Neutrophil (primary cell): ENCODE measurements at regions not wholly inside any gene's neighbourhood (a gene's known extent, or its start where the extent isn't known, plus 50 kb on each side); places are given as distances from the start of the nearest gene placed in this dataset.
"Not testable (repeated sequence)": the region's sequence is repeated elsewhere in the genome, so short reads cannot be mapped to it uniquely, and the experiment has no call there.

ENCODE experiments used
- H3K27ac ChIP-seq: fragments of 200-600 bp; sonication (generic); 2 replicates; pipeline ENCODE4 v1.5.1; 2016; ENCODE audit warnings: mild to moderate bottlenecking, moderate library complexity
- H3K27me3 ChIP-seq: fragments of 200-600 bp; sonication (generic); 2 replicates; pipeline ENCODE4 v1.6.0; 2016; ENCODE audit warnings: mild to moderate bottlenecking
- H3K36me3 ChIP-seq: fragments of 200-600 bp; sonication (generic); 2 replicates; pipeline ENCODE4 v1.5.1; 2017
- H3K4me1 ChIP-seq, 2 experiments: fragments of 200-600 bp in 1 of 2; sonication (generic) in 1 of 2; 1 replicate in 1 of 2; 2 replicates in 1 of 2; pipeline versions ENCODE4 v1.5.1 to v1.6.1; 2013 to 2016; ENCODE audit warnings: low read depth in 1 of 2, low read length in 1 of 2, mild to moderate bottlenecking in 1 of 2, moderate library complexity in 1 of 2; ENCODE audit not compliant: control insufficient read depth in 1 of 2, insufficient read depth in 1 of 2
- H3K4me3 ChIP-seq, 2 experiments: fragments of 200-600 bp in 1 of 2; sonication (generic) in 1 of 2; 1 replicate in 1 of 2; 2 replicates in 1 of 2; pipeline ENCODE4 v1.5.1; 2013 to 2016; ENCODE audit warnings: low read depth in 1 of 2, low read length in 1 of 2, mild to moderate bottlenecking in 1 of 2, moderate library complexity in 1 of 2
- H3K9me3 ChIP-seq: fragments of 200-600 bp; sonication (generic); 2 replicates; pipeline ENCODE4 v1.5.1; 2016
- TF ChIP-seq, protein P1 (sequence below): fragments of 200-600 bp; sonication (generic); IDR thresholded peaks from 2 replicates; pipeline ENCODE4 v1.5.1; 2016; ENCODE audit warnings: antibody characterized with exemption

DNA sequence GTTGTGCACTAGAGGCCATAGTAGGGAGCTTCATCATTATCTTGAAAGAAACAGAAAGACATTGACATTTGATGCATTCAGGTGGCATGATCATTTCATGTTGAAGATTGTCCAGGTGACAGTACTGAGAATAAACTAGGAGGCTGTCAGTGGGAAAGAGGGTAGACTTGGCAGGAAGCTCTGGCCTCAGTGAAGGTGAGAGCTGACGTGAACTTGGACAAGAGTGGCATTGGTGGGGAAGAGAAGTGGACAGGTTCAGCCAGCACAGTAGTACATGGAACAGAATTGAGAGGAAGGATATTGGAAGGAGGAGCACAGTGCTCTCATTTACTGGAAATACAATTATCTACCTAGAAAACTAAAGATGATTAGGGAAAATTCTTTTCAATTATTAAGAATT, 245.2 kb downstream of the CYRIA start:
- TF ChIP-seq, protein P1, sequence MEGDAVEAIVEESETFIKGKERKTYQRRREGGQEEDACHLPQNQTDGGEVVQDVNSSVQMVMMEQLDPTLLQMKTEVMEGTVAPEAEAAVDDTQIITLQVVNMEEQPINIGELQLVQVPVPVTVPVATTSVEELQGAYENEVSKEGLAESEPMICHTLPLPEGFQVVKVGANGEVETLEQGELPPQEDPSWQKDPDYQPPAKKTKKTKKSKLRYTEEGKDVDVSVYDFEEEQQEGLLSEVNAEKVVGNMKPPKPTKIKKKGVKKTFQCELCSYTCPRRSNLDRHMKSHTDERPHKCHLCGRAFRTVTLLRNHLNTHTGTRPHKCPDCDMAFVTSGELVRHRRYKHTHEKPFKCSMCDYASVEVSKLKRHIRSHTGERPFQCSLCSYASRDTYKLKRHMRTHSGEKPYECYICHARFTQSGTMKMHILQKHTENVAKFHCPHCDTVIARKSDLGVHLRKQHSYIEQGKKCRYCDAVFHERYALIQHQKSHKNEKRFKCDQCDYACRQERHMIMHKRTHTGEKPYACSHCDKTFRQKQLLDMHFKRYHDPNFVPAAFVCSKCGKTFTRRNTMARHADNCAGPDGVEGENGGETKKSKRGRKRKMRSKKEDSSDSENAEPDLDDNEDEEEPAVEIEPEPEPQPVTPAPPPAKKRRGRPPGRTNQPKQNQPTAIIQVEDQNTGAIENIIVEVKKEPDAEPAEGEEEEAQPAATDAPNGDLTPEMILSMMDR: no peak

DNA sequence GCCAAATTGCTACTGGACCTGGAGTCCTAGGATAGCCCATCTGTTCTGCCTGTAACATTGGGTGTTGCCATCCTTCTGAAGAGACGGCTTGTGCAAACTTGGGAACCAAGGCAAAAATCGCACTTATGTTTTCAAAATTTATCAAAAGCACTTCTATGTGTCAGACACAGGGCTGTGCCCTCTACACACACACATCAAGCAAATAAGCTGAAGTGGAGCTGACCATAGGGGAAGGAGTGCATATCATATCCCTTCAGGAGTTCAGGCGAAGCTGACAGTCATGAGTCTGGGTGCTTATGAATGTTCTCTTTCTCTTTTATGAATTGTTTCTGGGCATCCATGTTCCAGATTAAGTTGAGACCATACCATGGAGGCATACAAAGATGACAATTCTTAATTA, 247.9 kb downstream of the CYRIA start:
- Histone ChIP-seq H3K9me3 (no peaks in the 10 kb centered on the region), H3K27ac (no peak overlapping the region), H3K27me3 (no peaks in the 10 kb centered on the region), H3K4me3 (no peak overlapping the region), H3K4me1 (no peaks in the 10 kb centered on the region), H3K36me3 (no peaks in the 10 kb centered on the region)
- TF ChIP-seq, protein P1: no peak

More for the DNA sequence above, 245.2 kb downstream of the CYRIA start:
- Histone ChIP-seq H3K27ac (no peak overlapping the region), H3K27me3 (no peaks in the 10 kb centered on the region), H3K9me3 (no peaks in the 10 kb centered on the region), H3K4me1 (no peaks in the 10 kb centered on the region), H3K36me3 (no peaks in the 10 kb centered on the region), H3K4me3 (no peak overlapping the region)

- Histone ChIP-seq H3K27ac (no peak overlapping the region), H3K27me3 (no peaks in the 10 kb centered on the region), H3K4me1 (no peaks in the 10 kb centered on the region), H3K36me3 (no peaks in the 10 kb centered on the region), H3K9me3 (no peaks in the 10 kb centered on the region), H3K4me3 (no peak overlapping the region)
- TF ChIP-seq, protein P1: no peak
Measured at GRCh38 chr2:16416651-16417050, 249.0 kb downstream of the CYRIA start.

- H3K36me3 ChIP-seq, H3K4me1 ChIP-seq, H3K27me3 ChIP-seq, H3K27ac ChIP-seq, H3K9me3 ChIP-seq, H3K4me3 ChIP-seq: not testable (repeated sequence)
Measured at GRCh38 chr2:16415861-16416260, 249.8 kb downstream of the CYRIA start.

DNA sequence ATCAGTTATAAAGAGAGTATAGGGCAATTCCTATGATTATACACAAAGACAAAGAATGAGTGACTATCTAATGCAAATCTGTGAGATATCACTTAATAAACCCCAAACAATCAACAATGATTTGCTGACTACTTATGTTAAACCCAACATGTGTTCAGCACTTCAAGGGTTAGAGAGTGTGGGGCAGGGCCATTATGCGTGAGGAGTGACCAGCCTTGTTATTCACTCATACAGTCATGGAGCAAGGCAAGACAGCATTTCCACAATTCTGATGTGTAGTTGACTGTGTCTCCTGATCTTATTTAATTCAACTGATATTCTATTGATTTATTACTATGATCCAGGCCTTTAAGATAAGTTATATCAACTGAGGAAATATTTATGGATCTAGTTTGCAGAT, 251.7 kb downstream of the CYRIA start:
- Histone ChIP-seq H3K27me3 (no peaks in the 10 kb centered on the region), H3K4me3 (no peak overlapping the region), H3K9me3 (no peaks in the 10 kb centered on the region), H3K27ac (no peak overlapping the region), H3K36me3 (no peaks in the 10 kb centered on the region), H3K4me1 (no peaks in the 10 kb centered on the region)
- TF ChIP-seq, protein P1: no peak

GRCh38 chr2:16413285-16413684, 252.3 kb downstream of the CYRIA start:
- H3K36me3 ChIP-seq: no peaks in the 10 kb centered on the region
- H3K4me3 ChIP-seq: no peak overlapping the region
- H3K27me3 ChIP-seq: no peaks in the 10 kb centered on the region
- TF ChIP-seq, protein P1: no peak
- no peaks in the 10 kb centered on the region for H3K9me3 ChIP-seq
- H3K27ac ChIP-seq: no peak overlapping the region
- no peaks in the 10 kb centered on the region for H3K4me1 ChIP-seq
